HepG2 (cell line): ENCODE measurements at regions not wholly inside any gene's neighbourhood (a gene's known extent, or its start where the extent isn't known, plus 50 kb on each side); places are given as distances from the start of the nearest gene placed in this dataset.
A peak's percentile ranks its signal among the peaks of the same experiment; 100 is the strongest.

Experiments used
- ATAC-seq: fragments of 200-7000 bp; cut with Tn5 transposase; 3 replicates; pipeline ENCODE4 v1.9.1; 2020; ENCODE audit warnings: mild to moderate bottlenecking, moderate library complexity
- BruUV-seq: library from RNA; stranded (reverse); fragments of 400-500 nt; replicated peaks from 2 replicates; lab custom pipeline; 2021; lab: Mats Ljungman, UMichigan
- CTCF ChIA-PET: fragments of 300-600 bp; formaldehyde crosslinking; extraction: SDS; loops from one replicate; lab custom pipeline; 2021; ENCODE audit warnings: low total read pairs, inconsistent platforms, low intra/inter-chr PET ratio; lab: Yijun Ruan, JAX
- POLR2A ChIA-PET: fragments of 350-600 bp; sonication (Branson Sonifier 250); formaldehyde crosslinking; loops from one replicate; lab custom pipeline; 2020; ENCODE audit warnings: antibody characterized with exemption, inconsistent platforms; lab: Yijun Ruan, JAX
- DNase-seq: peaks from one replicate; pipeline ENCODE4 v3.0.0-alpha.2; 2015; ENCODE audit warnings: low spot score
- FAIRE-seq: peaks from 3 replicates; lab custom pipeline; 2011; peaks lifted over from hg19 to GRCh38; lab: Jason Lieb, UNC
- H2AFZ ChIP-seq: one replicate; pipeline ENCODE4 v1.6.1; 2011; ENCODE audit warnings: low read length, inconsistent platforms
- H3K27ac ChIP-seq: fragments of 300-600 bp; 3 replicates; pipeline ENCODE4 v1.8.0; 2011; ENCODE audit warnings: mixed run types, mild to moderate bottlenecking, mixed read lengths, low read length, inconsistent platforms; ENCODE audit not compliant: insufficient read depth; ENCODE audit errors: extremely low read length
- H3K27me3 ChIP-seq, 2 experiments: fragments of 200-600 bp in 1 of 2; 2 replicates in 1 of 2; 3 replicates in 1 of 2; pipeline versions ENCODE4 v1.6.0 to v1.8.0; 2011; ENCODE audit warnings: low read length in 2 of 2, mild to moderate bottlenecking in 2 of 2, moderate library complexity in 2 of 2, inconsistent platforms in 1 of 2; ENCODE audit not compliant: insufficient read depth in 2 of 2, control insufficient read depth in 1 of 2
- H3K36me3 ChIP-seq, 2 experiments: fragments of 200-600 bp in 1 of 2; replicated peaks in 1 of 2; 2 replicates in 1 of 2; 3 replicates in 1 of 2; pipeline versions ENCODE4 v1.5.1 to v1.8.0; 2011; ENCODE audit warnings: low read length in 2 of 2, inconsistent platforms in 1 of 2; ENCODE audit not compliant: insufficient read depth in 2 of 2, control insufficient read depth in 1 of 2
- H3K4me1 ChIP-seq: 2 replicates; pipeline ENCODE4 v1.5.1; 2012; ENCODE audit warnings: low read length, inconsistent platforms; ENCODE audit not compliant: insufficient read depth
- H3K4me2 ChIP-seq: 2 replicates; pipeline ENCODE4 v1.6.0; 2011; ENCODE audit warnings: low read depth, low read length, inconsistent platforms
- H3K4me3 ChIP-seq, 3 experiments: fragments of 200-600 bp in 1 of 3; sonication (generic), shearing (Covaris generic) in 1 of 3; replicated peaks in 1 of 3; 2 replicates each; pipeline ENCODE4 v1.5.1; 2011 to 2016; ENCODE audit warnings: low read length in 3 of 3, inconsistent platforms in 2 of 3, low read depth in 2 of 3, mild to moderate bottlenecking in 2 of 3, control low read depth in 1 of 3, mixed read lengths in 1 of 3; ENCODE audit not compliant: insufficient read depth in 1 of 3
- H3K79me2 ChIP-seq: one replicate; pipeline ENCODE4 v1.6.1; 2011; ENCODE audit warnings: low read length, inconsistent platforms; ENCODE audit not compliant: insufficient read depth
- H3K9ac ChIP-seq: 2 replicates; pipeline ENCODE4 v1.6.0; 2011; ENCODE audit warnings: mild to moderate bottlenecking, low read depth, low read length, inconsistent platforms; ENCODE audit not compliant: insufficient read depth
- H3K9me3 ChIP-seq: 2 replicates; pipeline ENCODE4 v1.5.1; 2012; ENCODE audit warnings: mild to moderate bottlenecking, low read length
- H4K20me1 ChIP-seq: 2 replicates; pipeline ENCODE4 v1.6.0; 2011; ENCODE audit warnings: inconsistent platforms, mild to moderate bottlenecking, low read length, moderate library complexity; ENCODE audit not compliant: insufficient read depth
- CCAR2 ChIP-seq: fragments of 200-400 bp; formaldehyde crosslinking; optimal IDR thresholded peaks from 2 replicates; pipeline ENCODE3; 2018; ENCODE audit warnings: low read depth, mild to moderate bottlenecking, low read length, moderate library complexity
- IKZF1 ChIP-seq: fragments of 450-650 bp; IDR thresholded peaks from 2 replicates; pipeline ENCODE4 v1.7.1; 2016
- IRX3 ChIP-seq: sonication (generic); formaldehyde crosslinking; IDR thresholded peaks from 2 replicates; pipeline ENCODE4 v1.8.1; 2023; ENCODE audit warnings: mild to moderate bottlenecking, low read depth, missing genetic modification reagents, borderline replicate concordance
- NFE2L2 ChIP-seq: fragments of 150-350 bp; IDR thresholded peaks from 2 replicates; pipeline ENCODE4 v1.6.1; 2014; ENCODE audit warnings: low read length
- SRSF4 ChIP-seq: fragments of 200-400 bp; formaldehyde crosslinking; IDR thresholded peaks from one replicate; pipeline ENCODE4 v1.6.1; 2018; ENCODE audit warnings: mild to moderate bottlenecking, low read depth, low read length, moderate library complexity; ENCODE audit not compliant: poor library complexity, severe bottlenecking
- ZNF589 ChIP-seq: sonication (generic); formaldehyde crosslinking; conservative IDR thresholded peaks from 2 replicates; pipeline ENCODE4 v1.8.0; 2022; ENCODE audit warnings: mild to moderate bottlenecking, moderate library complexity, missing genetic modification reagents
- ZNF775 ChIP-seq: sonication (generic); formaldehyde crosslinking; IDR thresholded peaks from 2 replicates; pipeline ENCODE4 v1.4.0; 2020; ENCODE audit warnings: missing genetic modification reagents, mild to moderate bottlenecking, moderate library complexity, borderline replicate concordance
- ZNF782 ChIP-seq: sonication (generic); formaldehyde crosslinking; IDR thresholded peaks from 2 replicates; pipeline ENCODE4 v1.4.0; 2020; ENCODE audit warnings: missing genetic modification reagents, mild to moderate bottlenecking, borderline replicate concordance
- ZNF792 ChIP-seq: IDR thresholded peaks from 2 replicates; pipeline ENCODE4 v1.6.1; 2016
- WGBS: methylation state at CpG from one replicate; pipeline ENCODE4 v1.1.6; 2017; ENCODE audit warnings: low lambda C conversion rate; 5-methylcytosine and 5-hydroxymethylcytosine counted together
- in situ Hi-C: cut with HindIII; loops from 2 replicates; pipeline ENCODE4 v1.10.0; 2017; ENCODE audit warnings: low pct_unique_long_range_greater_than_20kb; ENCODE audit not compliant: extremely low pct_ligation_motif_present
- intact Hi-C: fragments of 100-400 bp; cut with micrococcal nuclease; formaldehyde crosslinking; loops from one replicate; pipeline ENCODE4 v1.10.0; 2022; ENCODE audit not compliant: unreplicated experiment
- TF ChIP-seq, protein P1 (sequence below): IDR thresholded peaks from 2 replicates; pipeline ENCODE4 v1.6.1; 2016; ENCODE audit warnings: low read depth
- TF ChIP-seq, protein P2 (sequence below): sonication (generic); formaldehyde crosslinking; IDR thresholded peaks from 2 replicates; pipeline ENCODE4 v1.9.0; 2021; ENCODE audit warnings: missing genetic modification reagents, borderline replicate concordance
- TF ChIP-seq, protein P3 (sequence below): sonication (generic); formaldehyde crosslinking; IDR thresholded peaks from 2 replicates; pipeline ENCODE4 v1.8.1; 2023; ENCODE audit warnings: mild to moderate bottlenecking, moderate library complexity, missing genetic modification reagents

DNA sequence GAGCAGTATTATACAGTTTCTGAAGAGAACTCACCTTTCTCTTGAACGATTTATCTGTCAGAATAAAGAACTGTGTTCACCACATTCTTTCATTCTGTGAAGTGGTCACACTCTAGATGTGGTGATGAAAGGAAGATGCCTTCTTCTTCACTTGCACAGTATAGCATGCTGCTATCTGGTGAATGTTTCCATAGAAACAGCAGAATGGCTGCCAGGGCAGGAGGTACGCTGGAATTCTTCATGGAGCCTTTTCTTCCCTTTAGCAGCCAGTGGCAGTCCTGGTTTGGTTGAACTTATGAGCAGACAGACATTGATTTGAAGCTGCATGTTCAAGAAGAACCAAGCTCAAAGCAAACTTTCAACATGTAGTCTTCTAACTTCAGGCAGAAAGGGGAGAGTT, 1157.9 kb upstream of the LRRTM1 start:
- no peak overlapping the region for H3K4me3 ChIP-seq
- FAIRE-seq (no peak), DNase-seq (no peak), ATAC-seq (no peak)
- no peaks in the 10 kb centered on the region for H3K27me3 ChIP-seq
- H3K27ac ChIP-seq: no peak overlapping the region
- peak overlapping the region; percentile 5 for H2AFZ ChIP-seq
- ChIA-PET CTCF (no interaction called here), POLR2A (no interaction called here)
- H3K9me3 ChIP-seq: peaks cover 88% of the 10 kb centered on the region
- in situ Hi-C loops (no loop called here), intact Hi-C loops (no loop called here)
- no peaks in the 10 kb centered on the region for H3K4me1 ChIP-seq
- TF ChIP-seq IKZF1 (no peak), ZNF792 (no peak), ZNF782 (CRISPR knock-in tag) (no peak), NFE2L2 (no peak), ZNF775 (CRISPR knock-in tag) (no peak)
- TF ChIP-seq, protein P1, sequence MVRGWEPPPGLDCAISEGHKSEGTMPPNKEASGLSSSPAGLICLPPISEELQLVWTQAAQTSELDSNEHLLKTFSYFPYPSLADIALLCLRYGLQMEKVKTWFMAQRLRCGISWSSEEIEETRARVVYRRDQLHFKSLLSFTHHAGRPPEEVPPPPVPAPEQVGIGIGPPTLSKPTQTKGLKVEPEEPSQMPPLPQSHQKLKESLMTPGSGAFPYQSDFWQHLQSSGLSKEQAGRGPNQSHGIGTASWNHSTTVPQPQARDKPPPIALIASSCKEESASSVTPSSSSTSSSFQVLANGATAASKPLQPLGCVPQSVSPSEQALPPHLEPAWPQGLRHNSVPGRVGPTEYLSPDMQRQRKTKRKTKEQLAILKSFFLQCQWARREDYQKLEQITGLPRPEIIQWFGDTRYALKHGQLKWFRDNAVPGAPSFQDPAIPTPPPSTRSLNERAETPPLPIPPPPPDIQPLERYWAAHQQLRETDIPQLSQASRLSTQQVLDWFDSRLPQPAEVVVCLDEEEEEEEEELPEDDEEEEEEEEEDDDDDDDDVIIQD (CRISPR knock-in tag): no peak
- TF ChIP-seq, protein P2, sequence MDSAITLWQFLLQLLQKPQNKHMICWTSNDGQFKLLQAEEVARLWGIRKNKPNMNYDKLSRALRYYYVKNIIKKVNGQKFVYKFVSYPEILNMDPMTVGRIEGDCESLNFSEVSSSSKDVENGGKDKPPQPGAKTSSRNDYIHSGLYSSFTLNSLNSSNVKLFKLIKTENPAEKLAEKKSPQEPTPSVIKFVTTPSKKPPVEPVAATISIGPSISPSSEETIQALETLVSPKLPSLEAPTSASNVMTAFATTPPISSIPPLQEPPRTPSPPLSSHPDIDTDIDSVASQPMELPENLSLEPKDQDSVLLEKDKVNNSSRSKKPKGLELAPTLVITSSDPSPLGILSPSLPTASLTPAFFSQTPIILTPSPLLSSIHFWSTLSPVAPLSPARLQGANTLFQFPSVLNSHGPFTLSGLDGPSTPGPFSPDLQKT: no peak
- no peaks in the 10 kb centered on the region for H3K79me2 ChIP-seq
- H3K9ac ChIP-seq: no peak overlapping the region
- no TSS peak for BruUV-seq
- H4K20me1 ChIP-seq: no peaks in the 10 kb centered on the region
- H3K36me3 ChIP-seq: no peaks in the 10 kb centered on the region
- H3K4me2 ChIP-seq: no peak overlapping the region
- whole genome bisulfite sequencing: 1% methylated on average over 2 of the region's 2 CpGs

DNA sequence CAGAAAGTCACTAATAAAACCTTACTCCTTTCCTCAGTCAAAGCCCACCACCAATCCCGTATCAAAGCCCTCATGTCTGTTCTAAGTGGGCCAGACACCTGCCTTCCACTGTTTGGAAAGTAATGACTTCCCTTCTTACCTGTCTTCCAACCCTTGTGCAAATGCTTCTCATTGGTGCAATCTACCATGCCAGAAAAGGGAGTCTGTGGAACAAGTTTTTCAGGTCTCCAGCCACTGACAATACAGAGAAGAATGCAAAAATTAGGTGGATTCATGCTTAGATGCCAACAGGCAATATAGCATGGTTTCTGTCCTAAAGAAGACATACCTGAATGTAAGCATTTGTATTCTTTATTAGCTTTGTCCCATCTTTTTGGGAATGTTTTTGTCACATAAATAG, 1140.6 kb upstream of the LRRTM1 start:
- DNase-seq (no peak), ATAC-seq (no peak), FAIRE-seq (no peak)
- CTCF ChIA-PET: no interaction called here
- no peaks in the 10 kb centered on the region for H3K79me2 ChIP-seq
- BruUV-seq: no TSS peak
- H3K4me1 ChIP-seq: no peaks in the 10 kb centered on the region
- no peak overlapping the region for H3K9ac ChIP-seq
- POLR2A ChIA-PET: no interaction called here
- no peaks in the 10 kb centered on the region for H4K20me1 ChIP-seq
- no peaks in the 10 kb centered on the region for H3K27me3 ChIP-seq
- no peak overlapping the region for H3K27ac ChIP-seq
- no peak overlapping the region for H3K4me2 ChIP-seq
- TF ChIP-seq IRX3 (CRISPR knock-in tag) (no peak), SRSF4 (no peak), CCAR2 (no peak), ZNF589 (CRISPR knock-in tag) (no peak)
- TF ChIP-seq, protein P3, sequence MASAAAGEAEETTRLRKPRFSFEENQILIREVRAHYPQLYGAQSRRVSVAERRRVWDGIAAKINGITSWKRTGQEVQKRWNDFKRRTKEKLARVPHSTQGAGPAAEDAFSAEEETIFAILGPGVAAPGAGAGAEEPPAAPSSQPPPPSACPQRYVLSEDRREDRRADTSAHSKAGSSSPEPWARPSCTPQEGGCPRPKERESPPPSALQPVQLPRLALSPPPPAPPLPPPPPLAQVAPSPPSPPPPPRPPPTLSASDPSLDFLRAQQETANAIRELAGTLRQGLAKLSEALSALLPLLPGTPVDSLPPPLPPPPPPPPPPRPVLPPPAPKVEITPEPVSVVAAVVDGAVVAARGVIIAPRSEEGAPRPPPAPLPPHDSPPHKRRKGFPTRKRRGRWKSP (CRISPR knock-in tag): no peak
- intact Hi-C loops: no loop called here
- H3K9me3 ChIP-seq: peaks cover 32% of the 10 kb centered on the region
- H2AFZ ChIP-seq: no peak overlapping the region
- WGBS: 0% methylated on average over 1 of the region's 1 CpG
- in situ Hi-C loops: no loop called here
- no peaks in the 10 kb centered on the region for H3K36me3 ChIP-seq
- no peak overlapping the region for H3K4me3 ChIP-seq
